ENCODE measurements at regions not wholly inside any gene's neighbourhood (a gene's known extent, or its start where the extent isn't known, plus 50 kb on each side); places are given as distances from the start of the nearest gene placed in this dataset.

DNA sequence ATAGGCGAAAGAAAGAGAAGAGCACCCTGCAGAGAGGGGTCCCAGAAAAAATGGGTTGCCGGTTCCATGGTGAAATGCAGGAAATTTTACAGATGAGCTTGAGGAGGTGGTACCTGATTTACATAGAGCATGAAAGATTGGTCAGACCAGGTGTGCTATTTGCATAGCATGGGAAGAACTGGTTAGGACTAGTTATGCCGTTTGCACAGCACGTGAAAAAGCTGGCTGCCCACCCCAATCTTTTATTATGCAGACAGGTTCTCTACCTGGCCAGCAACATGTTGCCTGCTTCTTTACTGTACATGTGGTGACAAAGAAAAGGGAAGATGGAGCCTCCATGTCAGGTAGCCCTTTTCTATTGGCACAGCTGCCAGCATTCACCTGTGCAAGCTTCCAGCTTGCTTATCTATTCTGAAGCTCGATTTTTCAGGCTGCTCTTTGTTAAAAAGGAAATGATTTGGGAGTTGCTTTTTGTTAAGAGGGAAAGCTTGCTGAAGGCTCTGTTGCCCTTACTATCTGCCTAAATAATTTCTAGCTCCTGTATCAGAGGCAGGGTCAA lies 62.9 kb upstream of the ELK3 start:
- no peak overlapping the region for H2BK20ac ChIP-seq (ENCODE audit: low read depth, low read length)
- H2BK15ac ChIP-seq (ENCODE audit: low read depth, low read length) = no peak overlapping the region
- intact Hi-C loops (cut with micrococcal nuclease) (no loop called here), dilution Hi-C loops (cut with HindIII; ENCODE audit: low sequenced_read_pairs, unreplicated experiment) (no loop called here), in situ Hi-C loops (cut with MboI; ENCODE audit: low sequenced_read_pairs) (no loop called here)
- ChIA-PET POLR2A (ENCODE audit: unreplicated experiment) (no interaction called here), CTCF (no interaction called here)
- no peak overlapping the region for H3K18ac ChIP-seq (ENCODE audit: low read depth, low read length)
- H3K27me3 ChIP-seq (ENCODE audit: control insufficient read depth, insufficient read depth, low read length) = peaks cover 30% of the 10 kb centered on the region
- peaks cover 4% of the 10 kb centered on the region; the same call in 1 of the 2 replicates for H3K9me1 ChIP-seq (ENCODE audit: insufficient read depth, low read length)
- no peak overlapping the region for H2BK120ac ChIP-seq (ENCODE audit: low read depth, low read length)
- BruUV-seq (replicated peaks) = no TSS peak
- no peak overlapping the region for H2AK9ac ChIP-seq (replicated peaks; ENCODE audit: low read depth, low read length, poor library complexity)
- H3K4ac ChIP-seq (ENCODE audit: low read depth, low read length) = no peak overlapping the region
- no peak overlapping the region for H2BK5ac ChIP-seq (ENCODE audit: low read depth, low read length, poor library complexity, severe bottlenecking)
- H3K36me3 ChIP-seq (ENCODE audit: control insufficient read depth, insufficient read depth, low read length) = no peaks in the 10 kb centered on the region
- H3K4me2 ChIP-seq (ENCODE audit: low read depth, low read length) = no peak overlapping the region
- H3K23ac ChIP-seq (ENCODE audit: low read depth, low read length) = no peak overlapping the region
- ATAC-seq (ENCODE audit: low read depth) = no peak
- no peak overlapping the region for H3K27ac ChIP-seq (ENCODE audit: insufficient read depth, low read length)
- H3K4me1 ChIP-seq (ENCODE audit: control insufficient read depth, insufficient read depth, low read length) = peaks cover 4% of the 10 kb centered on the region
- no peaks in the 10 kb centered on the region for H3K9me3 ChIP-seq (ENCODE audit: control insufficient read depth, insufficient read depth, low read length)
- H4K8ac ChIP-seq (ENCODE audit: low read depth in 2 of 2, low read length in 2 of 2) = no peak overlapping the region
- no peaks in the 10 kb centered on the region for H3K79me1 ChIP-seq (ENCODE audit: low read depth in 1 of 2, low read length in 2 of 2)
- H4K91ac ChIP-seq (ENCODE audit: insufficient read depth, low read depth, low read length) = no peak overlapping the region
- TF ChIP-seq RAD21 (IDR thresholded peaks at IDR 0.05; ENCODE audit: low read length) = no peak
- no peak for TF ChIP-seq CEBPB (IDR thresholded peaks at IDR 0.05; ENCODE audit: low read depth, low read length)
- TF ChIP-seq, protein P1, sequence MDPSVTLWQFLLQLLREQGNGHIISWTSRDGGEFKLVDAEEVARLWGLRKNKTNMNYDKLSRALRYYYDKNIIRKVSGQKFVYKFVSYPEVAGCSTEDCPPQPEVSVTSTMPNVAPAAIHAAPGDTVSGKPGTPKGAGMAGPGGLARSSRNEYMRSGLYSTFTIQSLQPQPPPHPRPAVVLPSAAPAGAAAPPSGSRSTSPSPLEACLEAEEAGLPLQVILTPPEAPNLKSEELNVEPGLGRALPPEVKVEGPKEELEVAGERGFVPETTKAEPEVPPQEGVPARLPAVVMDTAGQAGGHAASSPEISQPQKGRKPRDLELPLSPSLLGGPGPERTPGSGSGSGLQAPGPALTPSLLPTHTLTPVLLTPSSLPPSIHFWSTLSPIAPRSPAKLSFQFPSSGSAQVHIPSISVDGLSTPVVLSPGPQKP (IDR thresholded peaks at IDR 0.05; ENCODE audit: borderline replicate concordance, low read depth, low read length) = no peak
- no peak for TF ChIP-seq MAZ (IDR thresholded peaks at IDR 0.05; ENCODE audit: borderline replicate concordance, low read depth, low read length)
- no peak for TF ChIP-seq RFX5 (IDR thresholded peaks at IDR 0.05; ENCODE audit: low read depth, low read length)
- H2AFZ ChIP-seq (replicated peaks; ENCODE audit: low read length, poor library complexity) = no peak overlapping the region
- no peak for DNase-seq
- H3K9ac ChIP-seq (ENCODE audit: low read depth, low read length) = no peak overlapping the region
- WGBS, 2 experiments (ENCODE audit: extremely low coverage in 2 of 2, insufficient read length in 1 of 2) = 100% methylated on average over 1 of the region's 5 CpGs; no CpG with 5 or more reads in 1 of the 2 experiments
- no peak overlapping the region for H2AK5ac ChIP-seq (ENCODE audit: low read depth, low read length)
- no peak overlapping the region for H3K56ac ChIP-seq (ENCODE audit: extremely low read depth, insufficient read depth, low read length)
- no peaks in the 10 kb centered on the region for H4K20me1 ChIP-seq (ENCODE audit: insufficient read depth, low read length)
- no peak overlapping the region for H3K14ac ChIP-seq (replicated peaks; ENCODE audit: low read depth, low read length)
- H3K4me3 ChIP-seq (ENCODE audit: insufficient read depth, low read depth, low read length) = no peak overlapping the region
- H4K5ac ChIP-seq (ENCODE audit: low read depth, low read length) = no peak overlapping the region

Data from IMR-90 (cell line).